Duodenal mucosa (tissue), 2 donors: ENCODE measurements at regions not wholly inside any gene's neighbourhood (a gene's known extent, or its start where the extent isn't known, plus 50 kb on each side); places are given as distances from the start of the nearest gene placed in this dataset.
"Not testable (repeated sequence)": the region's sequence is repeated elsewhere in the genome, so short reads cannot be mapped to it uniquely, and the experiment has no call there.

Experiments used
- H3K27ac ChIP-seq: one replicate; pipeline ENCODE4 v1.7.0; 2013; ENCODE audit warnings: low read depth, low read length
- H3K27me3 ChIP-seq, 2 donors: one replicate each; pipeline ENCODE4 v1.7.0; 2013; ENCODE audit warnings: low read length in 2 of 2, control low read depth in 1 of 2; ENCODE audit not compliant: insufficient read depth in 2 of 2, control insufficient read depth in 1 of 2
- H3K36me3 ChIP-seq, 2 donors: one replicate each; pipeline ENCODE4 v1.7.0; 2013; ENCODE audit warnings: low read length in 2 of 2, control low read depth in 1 of 2; ENCODE audit not compliant: insufficient read depth in 2 of 2, control insufficient read depth in 1 of 2
- H3K4me1 ChIP-seq, 2 donors: one replicate each; pipeline ENCODE4 v1.7.0; 2013; ENCODE audit warnings: low read length in 2 of 2, control low read depth in 1 of 2; ENCODE audit not compliant: insufficient read depth in 2 of 2, control insufficient read depth in 1 of 2
- H3K4me3 ChIP-seq, 2 donors: one replicate each; pipeline ENCODE4 v1.7.0; 2013; ENCODE audit warnings: low read length in 2 of 2, low read depth in 1 of 2
- H3K9ac ChIP-seq, 2 donors: one replicate each; pipeline ENCODE4 v1.7.0; 2013; ENCODE audit warnings: low read length in 2 of 2, low read depth in 1 of 2
- H3K9me3 ChIP-seq, 2 donors: one replicate each; pipeline ENCODE4 v1.7.0; 2013; ENCODE audit warnings: low read length in 2 of 2, control low read depth in 1 of 2; ENCODE audit not compliant: control insufficient read depth in 1 of 2

- no peaks in the 10 kb centered on the region for H3K4me1 ChIP-seq
Measured at GRCh38 chr6:112477125-112477524, 130.0 kb downstream of the RFPL4B start.

GRCh38 chr6:112478036-112478435 lies 130.9 kb downstream of the RFPL4B start:
- Histone ChIP-seq H3K9me3 (no peaks in the 10 kb centered on the region), H3K9ac (no peak overlapping the region), H3K27ac (no peak overlapping the region), H3K27me3 (no peaks in the 10 kb centered on the region), H3K4me3 (no peak overlapping the region), H3K4me1 (no peaks in the 10 kb centered on the region), H3K36me3 (no peaks in the 10 kb centered on the region)

More at GRCh38 chr6:112477125-112477524, 130.0 kb downstream of the RFPL4B start:
- Histone ChIP-seq H3K36me3 (no peaks in the 10 kb centered on the region), H3K9me3 (no peaks in the 10 kb centered on the region), H3K27ac (no peak overlapping the region), H3K9ac (no peak overlapping the region), H3K4me3 (no peak overlapping the region), H3K27me3 (no peaks in the 10 kb centered on the region)

GRCh38 chr6:112479975-112480374 lies 132.8 kb downstream of the RFPL4B start:
- H3K36me3 ChIP-seq, H3K27ac ChIP-seq, H3K4me1 ChIP-seq, H3K27me3 ChIP-seq, H3K4me3 ChIP-seq, H3K9ac ChIP-seq, H3K9me3 ChIP-seq: not testable (repeated sequence)

GRCh38 chr6:112480553-112480952 lies 133.4 kb downstream of the RFPL4B start:
- Histone ChIP-seq H3K4me1 (no peaks in the 10 kb centered on the region), H3K9ac (no peak overlapping the region), H3K4me3 (no peak overlapping the region), H3K27ac (no peak overlapping the region), H3K36me3 (no peaks in the 10 kb centered on the region), H3K9me3 (no peaks in the 10 kb centered on the region), H3K27me3 (no peaks in the 10 kb centered on the region)

- Histone ChIP-seq H3K27me3 (no peaks in the 10 kb centered on the region), H3K9me3 (no peaks in the 10 kb centered on the region), H3K27ac (no peak overlapping the region), H3K4me1 (no peaks in the 10 kb centered on the region), H3K4me3 (no peak overlapping the region), H3K36me3 (no peaks in the 10 kb centered on the region), H3K9ac (no peak overlapping the region)
Measured at GRCh38 chr6:112481211-112481610, 134.1 kb downstream of the RFPL4B start.

- Histone ChIP-seq H3K9ac (no peak overlapping the region), H3K27me3 (no peaks in the 10 kb centered on the region), H3K4me1 (no peaks in the 10 kb centered on the region), H3K4me3 (no peak overlapping the region), H3K27ac (no peak overlapping the region), H3K9me3 (no peaks in the 10 kb centered on the region), H3K36me3 (no peaks in the 10 kb centered on the region)
Measured at GRCh38 chr6:112482373-112482772, 135.2 kb downstream of the RFPL4B start.

GRCh38 chr6:112485120-112485826 lies 138.1 kb downstream of the RFPL4B start:
- Histone ChIP-seq H3K4me1 (no peaks in the 10 kb centered on the region), H3K9ac (no peak overlapping the region), H3K27ac (no peak overlapping the region), H3K4me3 (no peak overlapping the region), H3K9me3 (no peaks in the 10 kb centered on the region), H3K27me3 (no peaks in the 10 kb centered on the region), H3K36me3 (no peaks in the 10 kb centered on the region)

- H3K27me3 ChIP-seq = no peaks in the 10 kb centered on the region
- H3K9me3 ChIP-seq = no peaks in the 10 kb centered on the region
- H3K36me3 ChIP-seq = no peaks in the 10 kb centered on the region
- H3K4me1 ChIP-seq = no peaks in the 10 kb centered on the region
- H3K4me3 ChIP-seq = no peak overlapping the region
- H3K27ac ChIP-seq = no peak overlapping the region
- H3K9ac ChIP-seq = no peak overlapping the region
Measured at GRCh38 chr6:112485827-112486212, 138.7 kb downstream of the RFPL4B start.

GRCh38 chr6:112486454-112486853 lies 139.3 kb downstream of the RFPL4B start:
- Histone ChIP-seq H3K9ac (no peak overlapping the region), H3K27me3 (no peaks in the 10 kb centered on the region), H3K4me1 (no peaks in the 10 kb centered on the region), H3K9me3 (no peaks in the 10 kb centered on the region), H3K4me3 (no peak overlapping the region), H3K27ac (no peak overlapping the region), H3K36me3 (no peaks in the 10 kb centered on the region)

GRCh38 chr6:112488238-112488637 lies 141.1 kb downstream of the RFPL4B start:
- Histone ChIP-seq H3K9me3 (no peaks in the 10 kb centered on the region), H3K4me1 (no peaks in the 10 kb centered on the region), H3K9ac (no peak overlapping the region), H3K4me3 (no peak overlapping the region), H3K27ac (no peak overlapping the region), H3K27me3 (no peaks in the 10 kb centered on the region), H3K36me3 (no peaks in the 10 kb centered on the region)

GRCh38 chr6:112501705-112502104 lies 154.6 kb downstream of the RFPL4B start:
- Histone ChIP-seq H3K4me1 (no peaks in the 10 kb centered on the region), H3K4me3 (no peak overlapping the region), H3K9me3 (no peaks in the 10 kb centered on the region), H3K9ac (no peak overlapping the region), H3K27me3 (no peaks in the 10 kb centered on the region), H3K36me3 (no peaks in the 10 kb centered on the region), H3K27ac (no peak overlapping the region)
